Peyer's patch (tissue), 4 donors: ENCODE measurements at regions not wholly inside any gene's neighbourhood (a gene's known extent, or its start where the extent isn't known, plus 50 kb on each side); places are given as distances from the start of the nearest gene placed in this dataset.

Source experiments
- CTCF ChIP-seq, 6 experiments: fragments of 450-650 bp in 4 of 6; fragments of 200-600 bp in 2 of 6; sonication (generic) in 1 of 6; IDR thresholded peaks; one replicate each; pipeline ENCODE4 v1.5.1; 2017 to 2019; ENCODE audit warnings: antibody characterized with exemption in 6 of 6, mild to moderate bottlenecking in 3 of 6, moderate library complexity in 1 of 6
- POLR2A ChIP-seq, 2 donors: fragments of 450-650 bp; IDR thresholded peaks; one replicate each; pipeline ENCODE4 v1.5.1; 2017; ENCODE audit warnings: antibody characterized with exemption in 2 of 2, mild to moderate bottlenecking in 2 of 2, moderate library complexity in 2 of 2

- TF ChIP-seq POLR2A (IDR thresholded peaks at IDR 0.05) (no peak), CTCF (IDR thresholded peaks at IDR 0.05) (no peak)
Observed at GRCh38 chr7:68384581-68384980, 1213.7 kb upstream of the AUTS2 start.
